Esophagus muscularis mucosa (tissue), 4 donors: ENCODE measurements at regions not wholly inside any gene's neighbourhood (a gene's known extent, or its start where the extent isn't known, plus 50 kb on each side); places are given as distances from the start of the nearest gene placed in this dataset.

Source experiments
- DNase-seq: peaks from one replicate; pipeline ENCODE4 v3.0.0-alpha.2; 2017; ENCODE audit errors: extremely low spot score
- H3K27ac ChIP-seq, 4 donors: fragments of 200-600 bp; sonication (generic); replicated peaks in 1 of 4; 1 replicate in 3 of 4; 2 replicates in 1 of 4; pipeline ENCODE4 v1.5.1; 2016 to 2019; ENCODE audit warnings: mild to moderate bottlenecking in 1 of 4
- H3K27me3 ChIP-seq, 4 donors: fragments of 200-600 bp; sonication (generic); one replicate each; pipeline versions ENCODE4 v1.5.1 to v1.6.0; 2016 to 2019
- H3K36me3 ChIP-seq, 4 donors: fragments of 200-600 bp; sonication (generic); one replicate each; pipeline ENCODE4 v1.5.1; 2016 to 2019
- H3K4me1 ChIP-seq, 4 donors: fragments of 200-600 bp; sonication (generic); one replicate each; pipeline ENCODE4 v1.5.1; 2016 to 2019
- H3K4me3 ChIP-seq, 4 donors: fragments of 200-600 bp; sonication (generic); 1 replicate in 2 of 4; 2 replicates in 2 of 4; pipeline ENCODE4 v1.5.1; 2016 to 2019; ENCODE audit warnings: mild to moderate bottlenecking in 4 of 4, moderate library complexity in 1 of 4
- H3K9me3 ChIP-seq, 4 donors: fragments of 200-600 bp; sonication (generic); 1 replicate in 3 of 4; 2 replicates in 1 of 4; pipeline ENCODE4 v1.5.1; 2016 to 2019
- CTCF ChIP-seq, 3 experiments: fragments of 200-600 bp in 2 of 3; fragments of 450-650 bp in 1 of 3; sonication (generic) in 2 of 3; IDR thresholded peaks; one replicate each; pipeline ENCODE4 v1.5.1; 2017 to 2019; ENCODE audit warnings: antibody characterized with exemption in 3 of 3, mild to moderate bottlenecking in 2 of 3, moderate library complexity in 1 of 3
- EP300 ChIP-seq: sonication (generic); formaldehyde crosslinking; IDR thresholded peaks from one replicate; pipeline ENCODE4 v1.6.1; 2017; ENCODE audit warnings: antibody characterized with exemption
- POLR2A ChIP-seq: fragments of 450-650 bp; IDR thresholded peaks from one replicate; pipeline ENCODE4 v1.6.1; 2017; ENCODE audit warnings: antibody characterized with exemption, moderate library complexity, mild to moderate bottlenecking, low read depth
- POLR2AphosphoS5 ChIP-seq, 2 donors: sonication (generic); formaldehyde crosslinking; IDR thresholded peaks; one replicate each; pipeline ENCODE4 v1.6.1; 2017; ENCODE audit warnings: antibody characterized with exemption in 2 of 2
- WGBS: methylation state at CpG from one replicate; pipeline ENCODE4 v1.1.5; 2018; 5-methylcytosine and 5-hydroxymethylcytosine counted together
- intact Hi-C: fragments of 100-400 bp; cut with DNase I; formaldehyde crosslinking; loops from one replicate; pipeline ENCODE4 v1.15.1; 2023

DNA sequence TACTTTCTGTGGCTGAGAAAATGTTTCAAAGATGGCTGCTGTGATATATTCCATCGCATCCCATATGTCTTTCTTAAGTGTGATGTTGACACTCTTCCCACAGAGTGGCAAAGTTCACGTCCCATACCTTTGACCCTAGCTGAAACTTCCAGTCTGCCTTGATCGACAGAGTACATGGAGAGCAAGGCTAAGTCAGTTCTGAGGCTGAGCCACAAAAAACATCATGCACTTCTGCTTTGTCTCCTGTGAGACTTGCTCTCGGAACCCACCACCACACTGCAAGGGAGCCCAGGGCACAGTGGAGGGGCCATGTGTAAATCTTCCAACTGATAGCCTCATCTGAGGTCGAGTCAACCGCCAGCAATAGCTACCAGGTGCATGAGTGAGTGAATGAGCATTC lies 431.9 kb upstream of the RUNX1 start:
- WGBS = 81% methylated on average over 4 of the region's 6 CpGs
- Histone ChIP-seq H3K27ac (no peak overlapping the region), H3K4me3 (no peak overlapping the region), H3K27me3 (peaks cover 0 to 10% (median 0%) of the 10 kb centered on the region in 4 donors), H3K9me3 (peaks cover 0 to 6% (median 0%) of the 10 kb centered on the region in 4 donors), H3K36me3 (no peaks in the 10 kb centered on the region), H3K4me1 (no peaks in the 10 kb centered on the region)
- TF ChIP-seq EP300 (no peak), POLR2AphosphoS5 (IDR thresholded peaks at IDR 0.05) (no peak), POLR2A (no peak), CTCF (IDR thresholded peaks at IDR 0.05) (no peak)
- intact Hi-C loops = no loop called here
- DNase-seq = no peak

GRCh38 chr21:35479529-35479928 lies 430.4 kb upstream of the RUNX1 start:
- 82% methylated on average over 1 of the region's 1 CpG for WGBS
- Histone ChIP-seq H3K4me1 (no peaks in the 10 kb centered on the region), H3K27me3 (peaks cover 0 to 5% (median 0%) of the 10 kb centered on the region in 4 donors), H3K9me3 (peaks cover 0 to 6% (median 0%) of the 10 kb centered on the region in 4 donors), H3K27ac (no peak overlapping the region), H3K4me3 (no peak overlapping the region), H3K36me3 (no peaks in the 10 kb centered on the region)
- intact Hi-C loops = no loop called here
- DNase-seq = no peak
- TF ChIP-seq EP300 (no peak), POLR2A (no peak), POLR2AphosphoS5 (IDR thresholded peaks at IDR 0.05) (no peak), CTCF (IDR thresholded peaks at IDR 0.05) (no peak)

GRCh38 chr21:35479065-35479448 lies 430.0 kb upstream of the RUNX1 start:
- H3K27ac ChIP-seq = no peak overlapping the region
- TF ChIP-seq POLR2A (no peak), POLR2AphosphoS5 (IDR thresholded peaks at IDR 0.05) (no peak), CTCF (IDR thresholded peaks at IDR 0.05) (no peak), EP300 (no peak)

DNA sequence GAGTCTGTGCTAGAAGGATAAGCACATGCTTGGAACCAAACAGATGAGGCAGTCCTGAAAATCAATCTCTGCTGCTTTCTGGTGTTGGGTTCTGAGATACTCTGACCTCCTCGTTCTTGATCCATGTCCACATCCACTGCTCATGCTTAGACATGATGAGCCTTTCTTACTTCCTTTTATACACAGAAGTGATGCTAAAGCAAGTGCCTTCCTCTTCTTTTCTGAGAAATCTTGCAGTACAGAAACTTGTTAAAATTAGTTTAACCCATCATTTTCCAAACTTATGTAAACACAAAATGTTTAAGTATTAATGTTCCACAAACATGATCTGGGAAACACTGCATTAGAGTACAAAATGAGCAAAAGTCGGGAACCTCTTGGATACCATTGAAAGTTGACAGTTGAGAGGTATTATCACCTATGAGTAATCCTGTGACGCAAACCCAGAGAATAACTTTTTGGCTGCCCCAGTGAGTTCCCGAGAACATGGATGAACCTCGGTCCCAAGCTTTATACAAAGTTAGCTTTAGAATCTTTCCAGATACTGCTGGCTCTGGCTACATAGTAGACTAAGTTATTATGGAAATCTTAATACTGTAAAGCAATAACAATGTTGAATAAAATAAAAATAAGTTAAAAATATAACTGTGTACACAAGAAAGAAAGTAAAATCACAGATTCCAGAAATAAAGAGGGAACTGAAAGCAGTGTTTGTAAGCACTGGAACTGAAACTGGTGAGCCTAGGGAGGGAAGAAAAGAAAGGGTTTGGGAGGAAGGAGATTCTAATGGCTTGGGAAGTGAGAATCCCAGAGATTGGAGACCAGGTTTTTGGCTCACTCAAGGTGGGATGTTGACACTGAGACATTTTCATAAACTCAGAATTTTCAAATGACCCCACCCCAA lies 429.3 kb upstream of the RUNX1 start:
- peaks cover 0 to 5% (median 0%) of the 10 kb centered on the region in 4 donors for H3K27me3 ChIP-seq
- H3K4me3 ChIP-seq = no peak overlapping the region
- no peaks in the 10 kb centered on the region for H3K4me1 ChIP-seq
- WGBS = 78% methylated on average over 5 of the region's 5 CpGs
- H3K27ac ChIP-seq = no peak overlapping the region
- no peak for DNase-seq
- H3K9me3 ChIP-seq = peaks cover 0 to 6% (median 0%) of the 10 kb centered on the region in 4 donors
- H3K36me3 ChIP-seq = no peaks in the 10 kb centered on the region
- intact Hi-C loops = no loop called here
- TF ChIP-seq CTCF (IDR thresholded peaks at IDR 0.05) = no peak
- no peak for TF ChIP-seq EP300
- TF ChIP-seq POLR2A = no peak
- no peak for TF ChIP-seq POLR2AphosphoS5 (IDR thresholded peaks at IDR 0.05)

More at GRCh38 chr21:35479065-35479448, 430.0 kb upstream of the RUNX1 start:
- H3K36me3 ChIP-seq = no peaks in the 10 kb centered on the region
- peaks cover 0 to 6% (median 0%) of the 10 kb centered on the region in 4 donors for H3K9me3 ChIP-seq
- no peak for DNase-seq
- H3K4me3 ChIP-seq = no peak overlapping the region
- intact Hi-C loops = no loop called here
- H3K4me1 ChIP-seq = no peaks in the 10 kb centered on the region
- H3K27me3 ChIP-seq = peaks cover 0 to 5% (median 0%) of the 10 kb centered on the region in 4 donors
